A673 (cell line): ENCODE measurements at regions not wholly inside any gene's neighbourhood (a gene's known extent, or its start where the extent isn't known, plus 50 kb on each side); places are given as distances from the start of the nearest gene placed in this dataset.
A peak's percentile ranks its signal among the peaks of the same experiment; 100 is the strongest.

ENCODE experiments used
- BruUV-seq: library from RNA; stranded (reverse); fragments of 400-500 nt; replicated peaks from 2 replicates; lab custom pipeline; 2021; lab: Mats Ljungman, UMichigan
- CTCF ChIA-PET: fragments of 300-600 bp; sonication (Branson Sonifier 250); formaldehyde crosslinking; loops from one replicate; lab custom pipeline; 2022; ENCODE audit warnings: antibody characterized with exemption; lab: Charles Lee
- POLR2A ChIA-PET: fragments of 300-600 bp; sonication (Branson Sonifier 250); formaldehyde crosslinking; loops from one replicate; lab custom pipeline; 2022; ENCODE audit warnings: antibody characterized with exemption; ENCODE audit not compliant: low non-redundant PET; lab: Charles Lee
- DNase-seq: peaks from one replicate; pipeline ENCODE4 v3.0.0-alpha.2; 2015; ENCODE audit warnings: low spot score
- H3K27ac ChIP-seq: fragments of 200-600 bp; sonication (generic); 2 replicates; pipeline ENCODE4 v1.5.1; 2016; ENCODE audit warnings: mixed run types, low read depth, mild to moderate bottlenecking, mixed read lengths, antibody characterized with exemption, low read length; ENCODE audit not compliant: poor library complexity, severe bottlenecking
- H3K27me3 ChIP-seq: fragments of 200-600 bp; sonication (generic); replicated peaks from 2 replicates; pipeline ENCODE4 v1.6.1; 2017; ENCODE audit warnings: mixed run types, low read depth, mild to moderate bottlenecking, mixed read lengths, antibody characterized with exemption, low read length; ENCODE audit not compliant: insufficient read depth, poor library complexity
- H3K36me3 ChIP-seq: fragments of 200-600 bp; sonication (generic); 2 replicates; pipeline ENCODE4 v1.6.1; 2016; ENCODE audit warnings: mixed run types, mild to moderate bottlenecking, mixed read lengths, antibody characterized with exemption, low read length; ENCODE audit not compliant: insufficient read depth, poor library complexity, severe bottlenecking
- H3K4me1 ChIP-seq: fragments of 200-600 bp; sonication (generic); 2 replicates; pipeline ENCODE4 v1.6.1; 2017; ENCODE audit warnings: mixed run types, mild to moderate bottlenecking, mixed read lengths, antibody characterized with exemption, low read length; ENCODE audit not compliant: insufficient read depth, poor library complexity, severe bottlenecking
- H3K4me3 ChIP-seq: fragments of 200-600 bp; sonication (generic); 2 replicates; pipeline ENCODE4 v1.5.1; 2016; ENCODE audit warnings: low read depth, mixed run types, mild to moderate bottlenecking, mixed read lengths, low read length; ENCODE audit not compliant: poor library complexity, severe bottlenecking
- H3K9me3 ChIP-seq: fragments of 200-600 bp; sonication (generic); 2 replicates; pipeline ENCODE4 v1.6.1; 2016; ENCODE audit warnings: mixed run types, low read depth, mild to moderate bottlenecking, mixed read lengths, antibody characterized with exemption, low read length; ENCODE audit not compliant: poor library complexity, severe bottlenecking
- CTCF ChIP-seq: fragments of 300-800, 200-600 bp; sonication (generic); conservative IDR thresholded peaks from 2 replicates; pipeline ENCODE4 v1.5.1; 2017; ENCODE audit warnings: low read depth, mild to moderate bottlenecking, antibody characterized with exemption, low read length, moderate library complexity, mixed read lengths
- EZH2 ChIP-seq: fragments of 200-600 bp; sonication (generic); IDR thresholded peaks from 2 replicates; pipeline ENCODE4 v1.6.1; 2017; ENCODE audit warnings: borderline replicate concordance, low read depth, mild to moderate bottlenecking, mixed read lengths, antibody characterized with exemption, low read length; ENCODE audit not compliant: poor library complexity, severe bottlenecking
- intact Hi-C: fragments of 100-400 bp; cut with micrococcal nuclease; formaldehyde crosslinking; loops from one replicate; pipeline ENCODE4 v1.10.0; 2022; ENCODE audit not compliant: unreplicated experiment

- H3K9me3 ChIP-seq = no peaks in the 10 kb centered on the region
- H3K27me3 ChIP-seq = no peaks in the 10 kb centered on the region
- intact Hi-C loops = no loop called here
- no peaks in the 10 kb centered on the region for H3K4me1 ChIP-seq
- peak overlapping the region; percentile 44 for H3K4me3 ChIP-seq
- TF ChIP-seq CTCF = no peak
- TF ChIP-seq EZH2 = no peak
- CTCF ChIA-PET = interaction anchor here (1.0 kb wide), 1 partner anchor 196 kb away, joined by 3 read pairs; no protein-coding TSS in a partner anchor
- BruUV-seq = no TSS peak
- no peaks in the 10 kb centered on the region for H3K36me3 ChIP-seq
- peak overlapping the region; percentile 68 for H3K27ac ChIP-seq
- POLR2A ChIA-PET = interaction anchor here (0.7 kb wide), 1 partner anchor 158 kb away, joined by 3 read pairs; no protein-coding TSS in a partner anchor
- DNase-seq = peak; percentile 19
Measured at GRCh38 chr5:61625681-61626621, 293.9 kb downstream of the ZSWIM6 start.

- Histone ChIP-seq H3K9me3 (no peaks in the 10 kb centered on the region), H3K4me3 (no peak overlapping the region), H3K4me1 (no peaks in the 10 kb centered on the region), H3K27me3 (no peaks in the 10 kb centered on the region), H3K36me3 (no peaks in the 10 kb centered on the region), H3K27ac (no peak overlapping the region)
- CTCF ChIA-PET = interaction anchor here (1.0 kb wide), 1 partner anchor 195 kb away, joined by 3 read pairs; no protein-coding TSS in a partner anchor
- POLR2A ChIA-PET = no interaction called here
- no TSS peak for BruUV-seq
- intact Hi-C loops = no loop called here
- no peak for DNase-seq
- TF ChIP-seq CTCF = no peak
- TF ChIP-seq EZH2 = no peak
Measured at GRCh38 chr5:61626639-61627282, 294.7 kb downstream of the ZSWIM6 start.

GRCh38 chr5:61627531-61627930 is 295.5 kb downstream of the ZSWIM6 start:
- Histone ChIP-seq H3K36me3 (no peaks in the 10 kb centered on the region), H3K4me3 (no peak overlapping the region), H3K9me3 (no peaks in the 10 kb centered on the region), H3K27me3 (no peaks in the 10 kb centered on the region), H3K27ac (no peak overlapping the region), H3K4me1 (no peaks in the 10 kb centered on the region)
- intact Hi-C loops = no loop called here
- BruUV-seq = no TSS peak
- no peak for DNase-seq
- POLR2A ChIA-PET = no interaction called here
- TF ChIP-seq EZH2 = no peak
- TF ChIP-seq CTCF = no peak
- CTCF ChIA-PET = no interaction called here
